HG03558 (cell line): ENCODE measurements at regions not wholly inside any gene's neighbourhood (a gene's known extent, or its start where the extent isn't known, plus 50 kb on each side); places are given as distances from the start of the nearest gene placed in this dataset.

Experiments
- ATAC-seq: cut with Tn5 transposase; IDR thresholded peaks from one replicate; pipeline ENCODE4 v1.9.1; 2021; ENCODE audit warnings: moderate number of reproducible peaks; ENCODE audit not compliant: unreplicated experiment; ENCODE audit errors: extremely low read depth

GRCh38 chr5:104237586-104237985 lies 675.0 kb upstream of the NUDT12 start:
- ATAC-seq = no peak

GRCh38 chr5:104223885-104224773 lies 661.5 kb upstream of the NUDT12 start:
- no peak for ATAC-seq

- ATAC-seq = no peak
Measured at GRCh38 chr5:104218200-104218599, 655.6 kb upstream of the NUDT12 start.

GRCh38 chr5:104213216-104213615 lies 650.6 kb upstream of the NUDT12 start:
- no peak for ATAC-seq

- ATAC-seq = no peak
Measured at GRCh38 chr5:104199771-104200170, 637.2 kb upstream of the NUDT12 start.

GRCh38 chr5:104198156-104198555 lies 635.6 kb upstream of the NUDT12 start:
- ATAC-seq = no peak

- no peak for ATAC-seq
Measured at GRCh38 chr5:104189909-104190308, 627.3 kb upstream of the NUDT12 start.

GRCh38 chr5:104189031-104189430 lies 626.4 kb upstream of the NUDT12 start:
- no peak for ATAC-seq

- no peak for ATAC-seq
Measured at GRCh38 chr5:104187656-104188055, 625.1 kb upstream of the NUDT12 start.

- no peak for ATAC-seq
Measured at GRCh38 chr5:104186510-104186909, 623.9 kb upstream of the NUDT12 start.

GRCh38 chr5:104186100-104186499 lies 623.5 kb upstream of the NUDT12 start:
- no peak for ATAC-seq

- no peak for ATAC-seq
Measured at GRCh38 chr5:104184264-104184663, 621.7 kb upstream of the NUDT12 start.

GRCh38 chr5:104178829-104179456 lies 616.4 kb upstream of the NUDT12 start:
- ATAC-seq = no peak

GRCh38 chr5:104178066-104178465 lies 615.5 kb upstream of the NUDT12 start:
- ATAC-seq = no peak

GRCh38 chr5:104177651-104178050 lies 615.1 kb upstream of the NUDT12 start:
- ATAC-seq = no peak

GRCh38 chr5:104172976-104173375 lies 610.4 kb upstream of the NUDT12 start:
- ATAC-seq = no peak

GRCh38 chr5:104171958-104172690 lies 609.5 kb upstream of the NUDT12 start:
- no peak for ATAC-seq

GRCh38 chr5:104170926-104171325 lies 608.3 kb upstream of the NUDT12 start:
- no peak for ATAC-seq

GRCh38 chr5:104146652-104147051 lies 584.1 kb upstream of the NUDT12 start:
- no peak for ATAC-seq

GRCh38 chr5:104139840-104140239 lies 577.3 kb upstream of the NUDT12 start:
- ATAC-seq = no peak

- no peak for ATAC-seq
Measured at GRCh38 chr5:104130320-104130719, 567.7 kb upstream of the NUDT12 start.
